ENCODE measurements at regions not wholly inside any gene's neighbourhood (a gene's known extent, or its start where the extent isn't known, plus 50 kb on each side); places are given as distances from the start of the nearest gene placed in this dataset.

- Histone ChIP-seq H3K36me3 (ENCODE audit: low read depth, low read length) (no peaks in the 10 kb centered on the region), H3K27ac (ENCODE audit: low read length) (no peak overlapping the region), H2AFZ (ENCODE audit: low read length) (no peak overlapping the region), H3K27me3 (ENCODE audit: low read length) (no peaks in the 10 kb centered on the region), H4K20me1 (ENCODE audit: low read length) (no peaks in the 10 kb centered on the region), H3K4me3 (ENCODE audit: low read length) (no peak overlapping the region), H3K9ac (ENCODE audit: low read length) (no peak overlapping the region), H3K4me2 (ENCODE audit: low read length) (no peak overlapping the region), H3K79me2 (ENCODE audit: low read length) (no peaks in the 10 kb centered on the region), H3K4me1 (ENCODE audit: insufficient read depth, low read length) (peaks cover 14% of the 10 kb centered on the region), H3K9me3 (ENCODE audit: low read length) (no peaks in the 10 kb centered on the region), H3F3A (ENCODE audit: low read length, unreplicated experiment) (no peaks in the 10 kb centered on the region), H3K9me2 (replicated peaks; ENCODE audit: low read length) (no peaks in the 10 kb centered on the region)
- no TSS peak for BruUV-seq (replicated peaks)
- CTCF ChIA-PET: no interaction called here
- intact Hi-C loops (cut with micrococcal nuclease): no loop called here
- no peak for ATAC-seq
- TF ChIP-seq EZH2 (IDR thresholded peaks at IDR 0.05; ENCODE audit: low read length, unreplicated experiment) (no peak), CTCF (conservative IDR thresholded peaks at IDR 0.05; ENCODE audit: low read depth, low read length) (no peak), EZH2phosphoT487 (IDR thresholded peaks at IDR 0.05; ENCODE audit: borderline replicate concordance, low read length) (no peak)
- DNase-seq: no peak
- POLR2A ChIA-PET (ENCODE audit: unreplicated experiment): no interaction called here
These were observed 149.8 kb downstream of the PTPN20 start for GRCh38 chr10:47060993-47061500.

GRCh38 chr10:47061776-47062175 lies 150.5 kb downstream of the PTPN20 start:
- no peak overlapping the region for H3K27ac ChIP-seq (ENCODE audit: low read length)
- H3K9ac ChIP-seq (ENCODE audit: low read length): no peak overlapping the region
- peaks cover 14% of the 10 kb centered on the region for H3K4me1 ChIP-seq (ENCODE audit: insufficient read depth, low read length)
- no TSS peak for BruUV-seq (replicated peaks)
- DNase-seq (no peak), ATAC-seq (no peak)
- no peak overlapping the region for H3K4me3 ChIP-seq (ENCODE audit: low read length)
- no peak overlapping the region for H2AFZ ChIP-seq (ENCODE audit: low read length)
- no peaks in the 10 kb centered on the region for H3K9me2 ChIP-seq (replicated peaks; ENCODE audit: low read length)
- no peak for TF ChIP-seq EZH2 (IDR thresholded peaks at IDR 0.05; ENCODE audit: low read length, unreplicated experiment)
- TF ChIP-seq EZH2phosphoT487 (IDR thresholded peaks at IDR 0.05; ENCODE audit: borderline replicate concordance, low read length): no peak
- TF ChIP-seq CTCF (conservative IDR thresholded peaks at IDR 0.05; ENCODE audit: low read depth, low read length): no peak
- H3K9me3 ChIP-seq (ENCODE audit: low read length): no peaks in the 10 kb centered on the region
- no peaks in the 10 kb centered on the region for H3K36me3 ChIP-seq (ENCODE audit: low read depth, low read length)
- H3K4me2 ChIP-seq (ENCODE audit: low read length): peak overlapping the region; percentile 39
- intact Hi-C loops (cut with micrococcal nuclease): no loop called here
- H4K20me1 ChIP-seq (ENCODE audit: low read length): no peaks in the 10 kb centered on the region
- H3F3A ChIP-seq (ENCODE audit: low read length, unreplicated experiment): no peaks in the 10 kb centered on the region
- H3K27me3 ChIP-seq (ENCODE audit: low read length): no peaks in the 10 kb centered on the region
- no peaks in the 10 kb centered on the region for H3K79me2 ChIP-seq (ENCODE audit: low read length)
- POLR2A ChIA-PET (ENCODE audit: unreplicated experiment): no interaction called here
- CTCF ChIA-PET: no interaction called here

- CTCF ChIA-PET: no interaction called here
- intact Hi-C loops (cut with micrococcal nuclease): no loop called here
- no peaks in the 10 kb centered on the region for H3F3A ChIP-seq (ENCODE audit: low read length, unreplicated experiment)
- no peaks in the 10 kb centered on the region for H3K9me2 ChIP-seq (replicated peaks; ENCODE audit: low read length)
- H2AFZ ChIP-seq (ENCODE audit: low read length): no peak overlapping the region; the same call in 1 of the 2 replicates
- DNase-seq (peak; percentile 77), ATAC-seq (peak; percentile 84)
- POLR2A ChIA-PET (ENCODE audit: unreplicated experiment): no interaction called here
- no peaks in the 10 kb centered on the region for H3K79me2 ChIP-seq (ENCODE audit: low read length)
- TF ChIP-seq EZH2 (IDR thresholded peaks at IDR 0.05; ENCODE audit: low read length, unreplicated experiment): no peak
- peak; percentile 58 for TF ChIP-seq CTCF (conservative IDR thresholded peaks at IDR 0.05; ENCODE audit: low read depth, low read length)
- no peak for TF ChIP-seq EZH2phosphoT487 (IDR thresholded peaks at IDR 0.05; ENCODE audit: borderline replicate concordance, low read length)
- peak overlapping the region; percentile 39 for H3K4me2 ChIP-seq (ENCODE audit: low read length)
- no peaks in the 10 kb centered on the region for H3K9me3 ChIP-seq (ENCODE audit: low read length)
- H3K27ac ChIP-seq (ENCODE audit: low read length): peak overlapping the region; percentile 50; the same call in 1 of the 2 replicates
- peaks cover 14% of the 10 kb centered on the region for H3K4me1 ChIP-seq (ENCODE audit: insufficient read depth, low read length)
- no peak overlapping the region for H3K4me3 ChIP-seq (ENCODE audit: low read length)
- H3K27me3 ChIP-seq (ENCODE audit: low read length): no peaks in the 10 kb centered on the region
- no peak overlapping the region for H3K9ac ChIP-seq (ENCODE audit: low read length)
- no peaks in the 10 kb centered on the region for H3K36me3 ChIP-seq (ENCODE audit: low read depth, low read length)
- BruUV-seq (replicated peaks): no TSS peak
- no peaks in the 10 kb centered on the region for H4K20me1 ChIP-seq (ENCODE audit: low read length)
These were observed 151.4 kb downstream of the PTPN20 start for GRCh38 chr10:47062441-47063200.
